ENCODE measurements at regions not wholly inside any gene's neighbourhood (a gene's known extent, or its start where the extent isn't known, plus 50 kb on each side); places are given as distances from the start of the nearest gene placed in this dataset.

DNA sequence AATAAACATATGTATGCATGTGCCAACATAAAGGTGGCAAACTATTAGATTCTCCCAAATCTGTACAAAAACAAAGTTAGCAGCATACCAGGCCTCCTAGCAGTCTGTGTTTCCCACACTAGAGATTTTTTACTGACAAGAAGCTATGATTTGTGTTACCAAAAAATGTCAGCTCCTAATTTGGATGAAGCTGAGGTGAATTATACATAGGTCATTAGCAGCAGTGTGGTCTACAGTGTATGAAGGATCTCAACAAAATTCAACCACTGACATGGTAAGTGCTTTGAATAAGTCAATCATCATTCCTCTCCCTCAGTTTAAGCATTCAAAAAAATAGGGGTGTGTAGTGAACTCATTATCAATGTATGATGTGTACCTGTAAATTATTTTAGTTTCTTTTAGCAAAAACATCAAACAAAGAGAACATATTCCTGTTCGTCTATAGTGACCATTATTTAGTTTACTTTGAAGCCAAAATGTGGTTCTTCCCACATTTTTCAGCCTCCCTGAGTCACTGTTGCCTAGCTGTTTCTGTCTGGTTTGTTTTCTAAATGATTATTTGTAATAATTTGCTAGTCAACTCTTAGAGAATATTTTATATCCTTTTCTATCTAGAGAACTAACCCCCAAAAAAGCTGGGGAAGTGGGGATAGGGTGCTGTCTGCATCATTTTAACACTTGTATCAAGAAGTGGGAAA lies 52.1 kb upstream of the RGMB start:
- TF ChIP-seq, protein P1, sequence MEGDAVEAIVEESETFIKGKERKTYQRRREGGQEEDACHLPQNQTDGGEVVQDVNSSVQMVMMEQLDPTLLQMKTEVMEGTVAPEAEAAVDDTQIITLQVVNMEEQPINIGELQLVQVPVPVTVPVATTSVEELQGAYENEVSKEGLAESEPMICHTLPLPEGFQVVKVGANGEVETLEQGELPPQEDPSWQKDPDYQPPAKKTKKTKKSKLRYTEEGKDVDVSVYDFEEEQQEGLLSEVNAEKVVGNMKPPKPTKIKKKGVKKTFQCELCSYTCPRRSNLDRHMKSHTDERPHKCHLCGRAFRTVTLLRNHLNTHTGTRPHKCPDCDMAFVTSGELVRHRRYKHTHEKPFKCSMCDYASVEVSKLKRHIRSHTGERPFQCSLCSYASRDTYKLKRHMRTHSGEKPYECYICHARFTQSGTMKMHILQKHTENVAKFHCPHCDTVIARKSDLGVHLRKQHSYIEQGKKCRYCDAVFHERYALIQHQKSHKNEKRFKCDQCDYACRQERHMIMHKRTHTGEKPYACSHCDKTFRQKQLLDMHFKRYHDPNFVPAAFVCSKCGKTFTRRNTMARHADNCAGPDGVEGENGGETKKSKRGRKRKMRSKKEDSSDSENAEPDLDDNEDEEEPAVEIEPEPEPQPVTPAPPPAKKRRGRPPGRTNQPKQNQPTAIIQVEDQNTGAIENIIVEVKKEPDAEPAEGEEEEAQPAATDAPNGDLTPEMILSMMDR (conservative IDR thresholded peaks at IDR 0.05) = no peak
- no peak for TF ChIP-seq ZFX (IDR thresholded peaks at IDR 0.05)

All from C4-2B (cell line).